GM18499 (cell line): ENCODE measurements at regions not wholly inside any gene's neighbourhood (a gene's known extent, or its start where the extent isn't known, plus 50 kb on each side); places are given as distances from the start of the nearest gene placed in this dataset.

Experiments
- ATAC-seq: cut with Tn5 transposase; IDR thresholded peaks from one replicate; pipeline ENCODE4 v1.9.1; 2021; ENCODE audit warnings: moderate number of reproducible peaks; ENCODE audit not compliant: insufficient read depth, unreplicated experiment

GRCh38 chr18:78126536-78126935 lies 853.1 kb upstream of the SALL3 start:
- ATAC-seq = no peak

- no peak for ATAC-seq
Observed at GRCh38 chr18:78127041-78127440, 852.6 kb upstream of the SALL3 start.

- no peak for ATAC-seq
Observed at GRCh38 chr18:78128004-78128403, 851.6 kb upstream of the SALL3 start.

- no peak for ATAC-seq
Observed at GRCh38 chr18:78129260-78129659, 850.4 kb upstream of the SALL3 start.

- ATAC-seq = no peak
Observed at GRCh38 chr18:78130232-78131195, 849.1 kb upstream of the SALL3 start.

- ATAC-seq = no peak
Observed at GRCh38 chr18:78133729-78134128, 845.9 kb upstream of the SALL3 start.

- no peak for ATAC-seq
Observed at GRCh38 chr18:78136986-78137385, 842.6 kb upstream of the SALL3 start.

- ATAC-seq = no peak
Observed at GRCh38 chr18:78138983-78139496, 840.6 kb upstream of the SALL3 start.

- ATAC-seq = no peak
Observed at GRCh38 chr18:78140294-78140693, 839.3 kb upstream of the SALL3 start.

GRCh38 chr18:78144669-78145068 lies 834.9 kb upstream of the SALL3 start:
- no peak for ATAC-seq

- no peak for ATAC-seq
Observed at GRCh38 chr18:78145096-78145495, 834.5 kb upstream of the SALL3 start.

- ATAC-seq = no peak
Observed at GRCh38 chr18:78146136-78147085, 833.2 kb upstream of the SALL3 start.

- ATAC-seq = no peak
Observed at GRCh38 chr18:78150590-78150989, 829.0 kb upstream of the SALL3 start.

- ATAC-seq = no peak
Observed at GRCh38 chr18:78151234-78151633, 828.4 kb upstream of the SALL3 start.

- no peak for ATAC-seq
Observed at GRCh38 chr18:78151948-78152725, 827.5 kb upstream of the SALL3 start.

GRCh38 chr18:78153362-78153761 lies 826.3 kb upstream of the SALL3 start:
- no peak for ATAC-seq

GRCh38 chr18:78154444-78154843 lies 825.2 kb upstream of the SALL3 start:
- ATAC-seq = no peak

GRCh38 chr18:78154853-78155252 lies 824.8 kb upstream of the SALL3 start:
- ATAC-seq = no peak

GRCh38 chr18:78156466-78156865 lies 823.2 kb upstream of the SALL3 start:
- no peak for ATAC-seq

- no peak for ATAC-seq
Observed at GRCh38 chr18:78158943-78159342, 820.7 kb upstream of the SALL3 start.
